ENCODE measurements at regions not wholly inside any gene's neighbourhood (a gene's known extent, or its start where the extent isn't known, plus 50 kb on each side); places are given as distances from the start of the nearest gene placed in this dataset.
"Not testable (repeated sequence)": the region's sequence is repeated elsewhere in the genome, so short reads cannot be mapped to it uniquely, and the experiment has no call there.

GRCh38 chr18:66317243-66318090 lies 286.4 kb downstream of the CDH19 start:
- DNase-seq (ENCODE audit: low spot score), result no peak
- ATAC-seq, result no peak
- intact Hi-C loops (cut with DNase I), result no loop called here

- DNase-seq (ENCODE audit: low spot score) (no peak), ATAC-seq (no peak)
- intact Hi-C loops (cut with DNase I), result no loop called here
Measured at GRCh38 chr18:66316701-66317100, 287.2 kb downstream of the CDH19 start.

DNA sequence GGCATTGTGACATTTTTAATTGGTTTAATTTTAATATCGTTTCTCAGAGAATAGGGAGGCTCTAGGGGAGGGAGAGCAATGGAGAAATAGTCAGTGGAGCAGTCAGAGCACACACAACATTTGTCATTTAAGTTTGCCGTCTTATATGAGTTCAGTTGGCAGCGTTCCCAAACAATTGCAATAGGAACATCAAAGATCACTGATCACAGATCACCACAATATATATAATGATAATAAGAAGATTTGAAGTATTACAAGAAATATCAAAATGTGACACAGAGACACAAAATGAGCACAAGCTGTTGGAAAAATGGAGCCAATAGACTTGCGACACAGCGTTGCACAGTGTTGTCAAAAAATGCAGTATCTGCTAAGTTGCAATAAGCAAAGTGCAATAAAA lies 303.7 kb downstream of the CDH19 start:
- ATAC-seq (no peak), DNase-seq (ENCODE audit: low spot score) (no peak)
- intact Hi-C loops (cut with DNase I), result no loop called here

GRCh38 chr18:66280470-66280869 lies 323.4 kb downstream of the CDH19 start:
- DNase-seq (ENCODE audit: low spot score) (no peak), ATAC-seq (no peak)
- intact Hi-C loops (cut with DNase I), result no loop called here

GRCh38 chr18:66271962-66272361 lies 331.9 kb downstream of the CDH19 start:
- no peak for ATAC-seq
- no peak for DNase-seq (ENCODE audit: low spot score)
- intact Hi-C loops (cut with DNase I), result no loop called here

DNA sequence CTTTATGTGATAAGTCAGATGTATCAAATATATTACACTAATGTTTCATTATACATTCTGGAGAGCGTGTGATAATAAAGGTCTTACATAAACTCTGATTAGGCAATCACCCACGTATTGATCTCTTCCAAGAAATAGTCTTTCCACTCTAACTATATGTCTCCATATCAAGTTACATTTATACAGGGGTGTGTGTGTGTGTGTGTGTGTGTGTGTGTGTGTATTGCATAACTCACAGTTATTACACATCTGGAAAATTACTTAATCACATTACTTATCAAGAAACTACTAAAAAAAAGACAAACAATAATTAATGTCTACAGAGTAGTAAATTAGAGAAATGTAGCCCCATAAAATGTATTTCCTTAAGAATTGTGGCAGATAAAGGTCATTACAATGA lies 339.8 kb downstream of the CDH19 start:
- ATAC-seq (no peak), DNase-seq (ENCODE audit: low spot score) (no peak)
- intact Hi-C loops (cut with DNase I), result no loop called here

DNA sequence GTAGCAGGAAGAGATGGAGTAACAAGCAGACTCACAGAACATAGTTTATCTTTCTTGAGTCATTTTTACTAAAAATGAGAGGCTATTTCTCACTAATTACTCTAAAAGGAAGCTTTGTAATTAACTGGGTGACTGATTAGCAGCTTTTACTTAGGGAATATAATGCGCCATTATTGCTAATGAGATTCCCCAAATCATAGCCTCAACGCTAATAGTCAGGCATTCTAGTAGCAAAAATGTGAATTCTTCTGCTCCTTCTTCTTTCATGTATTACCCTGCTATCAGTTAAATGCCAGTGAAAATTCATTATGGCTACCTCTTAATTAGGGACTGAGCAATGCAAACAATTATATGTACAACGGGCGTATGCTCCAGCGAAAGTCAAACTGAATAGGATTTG lies 349.8 kb downstream of the CDH19 start:
- DNase-seq (ENCODE audit: low spot score) (no peak), ATAC-seq (no peak)
- intact Hi-C loops (cut with DNase I), result no loop called here

DNA sequence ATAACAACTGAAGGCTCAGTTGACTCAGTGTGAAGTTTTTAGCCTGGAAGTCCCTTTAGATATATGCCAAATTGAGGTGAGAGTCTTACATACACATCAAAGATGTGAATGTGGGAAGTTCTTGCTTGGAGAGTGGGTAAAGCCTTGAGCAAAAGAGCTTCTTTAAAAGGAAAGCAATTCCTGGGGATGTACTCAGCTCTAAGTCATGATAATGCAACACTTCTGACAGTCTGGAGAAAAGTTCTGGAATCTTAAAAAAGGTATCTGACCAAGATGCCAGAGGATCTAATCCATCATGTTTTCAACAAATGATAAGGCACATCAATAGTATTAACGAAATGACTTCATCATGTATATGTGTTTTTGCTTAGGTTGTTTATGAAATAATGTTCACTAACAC lies 351.2 kb downstream of the CDH19 start:
- no peak for ATAC-seq

DNA sequence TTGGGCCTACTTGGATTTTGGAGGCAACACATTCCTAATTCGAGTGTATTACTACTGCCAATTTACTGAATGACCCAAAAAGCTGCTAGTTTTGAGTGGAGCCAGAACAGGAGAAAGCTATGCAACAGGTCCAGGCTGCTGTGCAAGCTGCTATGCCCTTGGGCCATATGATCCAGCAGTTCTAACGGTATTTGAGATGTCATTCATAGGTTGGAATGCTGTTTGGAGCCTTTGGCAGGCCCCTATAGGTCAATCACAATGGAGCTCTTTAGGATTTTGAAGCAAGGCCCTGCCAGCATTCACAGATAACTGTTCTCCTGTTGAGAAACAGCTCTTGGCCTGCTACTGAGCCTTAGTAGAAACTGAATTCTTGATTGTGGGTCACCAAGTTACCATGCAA lies 368.7 kb downstream of the CDH19 start:
- intact Hi-C loops (cut with DNase I), result no loop called here
- DNase-seq (ENCODE audit: low spot score), result no peak
- no peak for ATAC-seq

More for the DNA sequence above, 351.2 kb downstream of the CDH19 start:
- no peak for DNase-seq (ENCODE audit: low spot score)
- intact Hi-C loops (cut with DNase I), result no loop called here

GRCh38 chr18:66226782-66227181 lies 377.1 kb downstream of the CDH19 start:
- intact Hi-C loops (cut with DNase I), result no loop called here
- ATAC-seq (no peak), DNase-seq (ENCODE audit: low spot score) (no peak)

DNA sequence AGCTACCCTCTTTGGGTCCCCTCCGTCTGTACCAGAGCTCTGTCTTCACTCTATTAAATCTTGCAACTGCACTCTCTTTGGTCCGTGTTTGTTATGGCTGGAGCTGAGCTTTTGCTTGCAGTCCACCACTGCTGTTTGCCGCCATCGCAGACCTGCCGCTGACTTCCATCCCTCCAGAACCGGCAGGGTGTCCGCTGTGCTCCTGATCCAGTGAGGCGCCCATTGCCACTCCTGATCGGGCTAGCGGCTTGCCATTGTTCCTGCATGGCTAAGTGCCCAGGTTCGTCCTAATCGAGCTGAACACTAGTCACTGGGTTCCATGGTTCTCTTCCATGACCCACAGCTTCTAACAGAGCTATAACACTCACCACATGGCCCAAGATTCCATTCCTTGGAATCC lies 380.6 kb downstream of the CDH19 start:
- DNase-seq (ENCODE audit: low spot score); ATAC-seq; intact Hi-C loops (cut with DNase I): not testable (repeated sequence)

GRCh38 chr18:66222174-66222573 lies 381.7 kb downstream of the CDH19 start:
- intact Hi-C loops (cut with DNase I), result no loop called here
- ATAC-seq (no peak), DNase-seq (ENCODE audit: low spot score) (no peak)

GRCh38 chr18:66219817-66220216 lies 384.1 kb downstream of the CDH19 start:
- DNase-seq (ENCODE audit: low spot score), result no peak
- intact Hi-C loops (cut with DNase I), result loop anchor here (10.0 kb wide), 1 partner anchor 1915 kb away; no protein-coding TSS in a partner anchor
- no peak for ATAC-seq

GRCh38 chr18:66211749-66212148 lies 392.1 kb downstream of the CDH19 start:
- intact Hi-C loops (cut with DNase I), result loop anchor here (10.0 kb wide), 1 partner anchor 1907 kb away; no protein-coding TSS in a partner anchor
- DNase-seq (ENCODE audit: low spot score) (no peak), ATAC-seq (no peak)

DNA sequence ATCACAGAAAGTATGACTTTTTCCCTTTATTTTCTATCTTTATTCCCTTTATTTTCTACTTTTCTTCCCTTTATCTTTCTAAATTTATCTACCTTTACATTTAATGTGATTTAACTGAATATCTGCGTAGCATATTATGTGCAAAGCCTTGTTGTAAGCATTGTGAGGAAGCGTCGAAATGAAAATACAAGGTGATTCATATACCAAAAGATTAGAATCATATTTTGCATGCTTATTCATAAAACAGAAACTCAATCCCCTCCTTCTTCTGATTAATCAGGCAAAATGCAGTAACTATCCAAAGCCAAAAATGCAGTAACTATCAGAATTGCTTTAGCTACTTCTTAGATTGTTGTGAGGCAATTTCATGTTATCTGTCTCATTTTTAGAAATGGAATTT lies 393.0 kb downstream of the CDH19 start:
- no peak for DNase-seq (ENCODE audit: low spot score)
- ATAC-seq, result no peak
- intact Hi-C loops (cut with DNase I), result loop anchor here (10.0 kb wide), 1 partner anchor 1906 kb away; no protein-coding TSS in a partner anchor

- intact Hi-C loops (cut with DNase I), result loop anchor here (10.0 kb wide), 1 partner anchor 1905 kb away; no protein-coding TSS in a partner anchor
- ATAC-seq, result no peak
- DNase-seq (ENCODE audit: low spot score), result no peak
Measured at GRCh38 chr18:66209656-66210055, 394.2 kb downstream of the CDH19 start.

- no peak for DNase-seq (ENCODE audit: low spot score)
- intact Hi-C loops (cut with DNase I), result no loop called here
- ATAC-seq, result no peak
Measured at GRCh38 chr18:66196805-66197204, 407.1 kb downstream of the CDH19 start.

DNA sequence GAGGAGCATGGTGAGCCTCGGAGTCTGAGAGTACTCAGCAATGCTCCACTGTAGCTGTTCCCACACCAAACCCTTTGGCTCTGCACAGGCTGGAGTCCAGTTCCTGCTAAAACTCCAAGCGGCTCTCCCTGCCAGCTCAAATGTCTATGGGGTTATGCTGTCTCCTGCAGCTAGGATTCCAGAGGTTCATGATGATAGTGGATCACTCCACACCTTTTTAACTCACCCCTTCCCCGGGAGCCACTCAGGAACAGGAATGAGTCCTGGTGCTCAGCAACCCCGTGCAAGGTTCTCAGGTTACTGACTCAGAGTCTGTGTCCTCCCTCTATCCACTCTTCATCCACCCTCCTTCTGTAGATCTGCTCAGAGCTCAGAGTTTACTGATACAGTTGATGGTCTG lies 410.0 kb downstream of the CDH19 start:
- no peak for ATAC-seq
- intact Hi-C loops (cut with DNase I), result no loop called here
- DNase-seq (ENCODE audit: low spot score), result no peak

GRCh38 chr18:66193394-66193793 lies 410.5 kb downstream of the CDH19 start:
- DNase-seq (ENCODE audit: low spot score) (no peak), ATAC-seq (no peak)
- intact Hi-C loops (cut with DNase I), result no loop called here

- no peak for ATAC-seq
- intact Hi-C loops (cut with DNase I), result no loop called here
- DNase-seq (ENCODE audit: low spot score), result no peak
Measured at GRCh38 chr18:66168685-66169235, 417.9 kb downstream of the CDH7 start.

Data from sciatic nerve (tissue), 2 donors.